Gastrocnemius medialis (tissue), 4 donors: ENCODE measurements at regions not wholly inside any gene's neighbourhood (a gene's known extent, or its start where the extent isn't known, plus 50 kb on each side); places are given as distances from the start of the nearest gene placed in this dataset.

Experiments used
- ATAC-seq, 2 donors: fragments of 150-250 bp; one replicate each; pipeline ENCODE4 v1.9.1; 2016
- DNase-seq, 2 donors: peaks; one replicate each; pipeline ENCODE4 v3.0.0-alpha.2; 2019
- H3K27ac ChIP-seq, 4 donors: fragments of 200-600 bp; sonication (generic); 1 replicate in 1 of 4; 2 replicates in 3 of 4; pipeline ENCODE4 v1.5.1; 2016 to 2018; ENCODE audit warnings: mild to moderate bottlenecking in 2 of 4, moderate library complexity in 1 of 4
- H3K27me3 ChIP-seq, 3 donors: fragments of 200-600 bp; sonication (generic) in 2 of 3; 1 replicate in 1 of 3; 2 replicates in 2 of 3; pipeline versions ENCODE4 v1.5.1 to v1.6.0; 2016 to 2019; ENCODE audit warnings: mild to moderate bottlenecking in 1 of 3, moderate library complexity in 1 of 3
- H3K36me3 ChIP-seq, 2 donors: fragments of 200-600 bp; sonication (generic) in 1 of 2; one replicate each; pipeline ENCODE4 v1.5.1; 2017 to 2018
- H3K4me1 ChIP-seq, 2 donors: fragments of 200-600 bp; sonication (generic) in 1 of 2; one replicate each; pipeline ENCODE4 v1.5.1; 2016 to 2017; ENCODE audit warnings: mild to moderate bottlenecking in 2 of 2
- H3K4me3 ChIP-seq, 4 donors: fragments of 200-600 bp; sonication (generic) in 3 of 4; 1 replicate in 1 of 4; 2 replicates in 3 of 4; pipeline ENCODE4 v1.5.1; 2016 to 2019; ENCODE audit warnings: mild to moderate bottlenecking in 2 of 4
- H3K9me3 ChIP-seq, 3 donors: fragments of 200-600 bp; sonication (generic) in 2 of 3; 1 replicate in 1 of 3; 2 replicates in 2 of 3; pipeline ENCODE4 v1.5.1; 2016 to 2019
- POLR2A ChIP-seq, 2 donors: fragments of 450-650 bp; IDR thresholded peaks; one replicate each; pipeline ENCODE4 v1.6.1; 2017; ENCODE audit warnings: antibody characterized with exemption in 2 of 2, mild to moderate bottlenecking in 2 of 2, moderate library complexity in 2 of 2
- in situ Hi-C, 4 donors: fragments of 200-750 bp; cut with MboI; loops; one replicate each; pipeline versions ENCODE4 v1.15.0 to v1.8.0; 2017; ENCODE audit warnings: low sequenced_read_pairs in 4 of 4
- intact Hi-C: fragments of 100-400 bp; cut with DNase I; formaldehyde crosslinking; loops from one replicate; pipeline ENCODE4 v1.15.1; 2023; ENCODE audit warnings: low total_unique reads
- TF ChIP-seq, protein P1 (sequence below), 5 experiments: fragments of 450-650 bp in 3 of 5; fragments of 200-600 bp in 2 of 5; sonication (generic) in 2 of 5; IDR thresholded peaks in 4 of 5; conservative IDR thresholded peaks in 1 of 5; 1 replicate in 4 of 5; 2 replicates in 1 of 5; pipeline ENCODE4 v1.5.1; 2016 to 2019; ENCODE audit warnings: antibody characterized with exemption in 5 of 5, mild to moderate bottlenecking in 3 of 5, moderate library complexity in 3 of 5

DNA sequence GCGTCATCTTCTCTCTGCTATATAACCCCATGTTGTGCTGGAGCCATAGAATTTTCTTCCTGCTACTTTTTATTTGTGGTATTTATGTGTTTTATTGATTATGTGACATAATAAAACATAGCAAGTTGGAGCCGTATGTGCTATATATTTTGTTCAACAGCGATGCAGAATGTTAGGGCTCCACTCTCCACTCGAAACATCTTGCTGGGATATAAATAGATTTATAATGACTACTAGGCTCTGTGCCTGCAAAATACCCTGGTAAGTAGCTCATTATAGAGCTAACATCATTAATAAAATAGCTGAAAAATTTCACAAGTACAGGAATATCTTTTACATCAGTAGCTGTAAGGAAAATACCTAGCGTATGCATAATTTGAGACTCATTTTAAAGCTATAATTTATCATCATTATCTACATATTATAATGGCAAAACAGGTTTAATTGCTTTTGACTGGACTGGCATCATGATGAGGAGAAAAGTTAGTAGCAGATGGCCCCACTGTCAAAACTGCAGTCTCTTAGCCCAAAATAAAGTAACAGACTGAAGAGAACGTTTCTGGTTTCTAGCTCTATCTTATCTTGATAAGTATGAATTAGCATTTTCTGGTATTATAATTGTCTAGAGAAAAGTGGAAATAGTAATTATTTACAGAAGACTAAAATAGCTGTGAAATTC is 263.0 kb downstream of the NEDD1 start:
- Histone ChIP-seq H3K4me1 (no peaks in the 10 kb centered on the region), H3K4me3 (no peak overlapping the region), H3K36me3 (no peaks in the 10 kb centered on the region), H3K27ac (no peak overlapping the region), H3K9me3 (no peaks in the 10 kb centered on the region), H3K27me3 (no peaks in the 10 kb centered on the region)
- no peak for TF ChIP-seq POLR2A (IDR thresholded peaks at IDR 0.05)
- TF ChIP-seq, protein P1, sequence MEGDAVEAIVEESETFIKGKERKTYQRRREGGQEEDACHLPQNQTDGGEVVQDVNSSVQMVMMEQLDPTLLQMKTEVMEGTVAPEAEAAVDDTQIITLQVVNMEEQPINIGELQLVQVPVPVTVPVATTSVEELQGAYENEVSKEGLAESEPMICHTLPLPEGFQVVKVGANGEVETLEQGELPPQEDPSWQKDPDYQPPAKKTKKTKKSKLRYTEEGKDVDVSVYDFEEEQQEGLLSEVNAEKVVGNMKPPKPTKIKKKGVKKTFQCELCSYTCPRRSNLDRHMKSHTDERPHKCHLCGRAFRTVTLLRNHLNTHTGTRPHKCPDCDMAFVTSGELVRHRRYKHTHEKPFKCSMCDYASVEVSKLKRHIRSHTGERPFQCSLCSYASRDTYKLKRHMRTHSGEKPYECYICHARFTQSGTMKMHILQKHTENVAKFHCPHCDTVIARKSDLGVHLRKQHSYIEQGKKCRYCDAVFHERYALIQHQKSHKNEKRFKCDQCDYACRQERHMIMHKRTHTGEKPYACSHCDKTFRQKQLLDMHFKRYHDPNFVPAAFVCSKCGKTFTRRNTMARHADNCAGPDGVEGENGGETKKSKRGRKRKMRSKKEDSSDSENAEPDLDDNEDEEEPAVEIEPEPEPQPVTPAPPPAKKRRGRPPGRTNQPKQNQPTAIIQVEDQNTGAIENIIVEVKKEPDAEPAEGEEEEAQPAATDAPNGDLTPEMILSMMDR (IDR thresholded peaks at IDR 0.05 in 4 of 5, conservative IDR thresholded peaks at IDR 0.05 in 1 of 5): no peak
- in situ Hi-C loops: no loop called here
- DNase-seq (no peak), ATAC-seq (no peak)
- intact Hi-C loops: no loop called here

DNA sequence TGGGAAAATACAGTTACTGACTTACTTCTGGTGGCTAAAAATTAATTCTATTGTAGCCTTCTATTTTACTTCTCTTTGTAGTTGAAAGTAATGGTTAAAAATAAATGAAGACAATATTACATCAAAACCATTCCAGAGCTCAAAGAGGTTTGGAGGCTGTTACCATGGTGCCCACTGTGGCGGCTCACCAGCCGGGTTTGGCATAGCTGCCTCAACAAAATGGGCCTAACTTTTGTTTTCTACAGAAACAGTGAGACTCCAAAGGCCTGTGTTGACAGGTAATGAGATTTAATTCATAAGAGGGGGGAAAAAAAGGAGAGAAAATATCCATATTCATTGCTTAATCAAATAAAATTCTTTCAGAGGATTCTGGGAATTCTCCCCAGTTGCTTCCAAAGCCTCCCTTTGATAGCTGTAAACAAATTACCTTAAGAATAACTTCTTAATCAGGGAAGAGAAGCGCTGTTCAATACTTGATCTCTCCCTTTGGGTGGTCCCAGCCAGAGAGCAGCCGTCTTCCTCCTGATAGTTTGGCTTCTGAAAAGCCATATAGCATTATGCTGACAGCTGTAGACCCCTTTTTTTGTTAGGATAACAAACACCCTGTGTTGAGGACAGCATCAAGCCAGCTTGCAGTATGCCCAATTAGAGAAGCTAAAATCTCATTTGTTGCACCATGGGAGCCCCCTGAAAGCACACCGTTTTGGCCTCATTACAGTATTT is 266.8 kb downstream of the NEDD1 start:
- Histone ChIP-seq H3K27me3 (no peaks in the 10 kb centered on the region), H3K27ac (no peak overlapping the region), H3K4me3 (no peak overlapping the region), H3K36me3 (no peaks in the 10 kb centered on the region), H3K4me1 (no peaks in the 10 kb centered on the region), H3K9me3 (no peaks in the 10 kb centered on the region)
- DNase-seq (no peak), ATAC-seq (no peak)
- intact Hi-C loops: no loop called here
- TF ChIP-seq POLR2A (IDR thresholded peaks at IDR 0.05): no peak
- TF ChIP-seq, protein P1 (IDR thresholded peaks at IDR 0.05 in 4 of 5, conservative IDR thresholded peaks at IDR 0.05 in 1 of 5): no peak
- in situ Hi-C loops: no loop called here

DNA sequence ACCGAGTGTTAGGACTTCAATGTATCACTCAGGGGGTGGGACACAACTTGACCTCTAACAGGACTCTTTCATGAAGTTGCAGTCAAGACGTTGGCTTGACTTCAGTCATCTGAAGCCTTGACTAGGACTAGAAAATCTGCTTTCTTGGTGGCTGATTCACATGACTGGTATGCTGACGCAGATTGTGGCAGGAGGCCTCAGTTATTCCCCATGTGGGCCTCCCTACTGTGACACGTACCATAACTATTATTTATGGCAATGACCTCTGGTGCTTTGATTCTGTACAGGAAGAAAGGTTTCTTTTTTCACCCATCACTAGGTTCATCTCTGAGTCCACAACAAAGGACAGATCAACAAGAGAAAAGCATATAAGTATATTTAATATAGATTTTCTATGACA is 270.4 kb downstream of the NEDD1 start:
- ATAC-seq (no peak), DNase-seq (no peak)
- in situ Hi-C loops: no loop called here
- Histone ChIP-seq H3K27me3 (no peaks in the 10 kb centered on the region), H3K4me1 (no peaks in the 10 kb centered on the region), H3K4me3 (no peak overlapping the region), H3K36me3 (no peaks in the 10 kb centered on the region), H3K9me3 (no peaks in the 10 kb centered on the region), H3K27ac (no peak overlapping the region)
- intact Hi-C loops: no loop called here
- TF ChIP-seq, protein P1 (IDR thresholded peaks at IDR 0.05 in 4 of 5, conservative IDR thresholded peaks at IDR 0.05 in 1 of 5): no peak
- no peak for TF ChIP-seq POLR2A (IDR thresholded peaks at IDR 0.05)

DNA sequence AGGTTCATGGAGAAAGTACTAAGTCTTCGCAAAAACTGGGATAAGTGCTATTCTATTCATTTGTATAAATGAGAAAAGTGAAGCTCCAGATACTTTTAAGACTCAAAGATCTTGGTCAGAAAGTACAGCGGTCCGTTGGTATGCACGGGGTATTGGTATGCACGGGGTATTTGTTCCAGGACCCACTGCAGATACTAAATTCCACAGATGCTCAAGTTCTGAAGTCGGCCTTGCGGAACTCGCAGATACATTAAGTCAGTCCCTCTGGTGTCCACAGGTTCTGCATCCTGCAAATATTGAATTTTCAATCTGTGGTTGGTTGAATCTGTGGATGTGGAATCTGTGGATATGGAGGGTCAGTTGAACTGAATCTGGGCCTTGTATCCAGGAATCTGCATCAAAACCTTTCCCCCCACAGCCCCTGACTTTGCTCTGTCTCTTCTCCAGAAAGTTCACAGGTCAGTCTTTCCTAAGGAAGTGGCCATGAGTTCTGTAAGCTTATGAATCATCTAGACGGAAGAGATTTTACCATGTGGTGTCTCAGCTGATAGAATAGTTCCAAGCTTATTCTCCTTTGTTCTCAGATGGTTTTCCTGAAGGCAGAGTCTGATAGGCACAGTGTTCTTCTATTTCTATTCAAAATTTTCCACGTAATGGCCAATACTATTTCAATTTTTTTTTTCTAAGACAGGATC is 274.7 kb downstream of the NEDD1 start:
- Histone ChIP-seq H3K27me3 (no peaks in the 10 kb centered on the region), H3K36me3 (no peaks in the 10 kb centered on the region), H3K4me1 (no peaks in the 10 kb centered on the region), H3K9me3 (no peaks in the 10 kb centered on the region), H3K4me3 (no peak overlapping the region), H3K27ac (no peak overlapping the region)
- intact Hi-C loops (no loop called here), in situ Hi-C loops (no loop called here)
- TF ChIP-seq, protein P1 (IDR thresholded peaks at IDR 0.05 in 4 of 5, conservative IDR thresholded peaks at IDR 0.05 in 1 of 5): no peak
- TF ChIP-seq POLR2A (IDR thresholded peaks at IDR 0.05): no peak
- no peak for ATAC-seq
- no peak for DNase-seq
